Esophagus squamous epithelium (tissue), 4 donors: ENCODE measurements at regions not wholly inside any gene's neighbourhood (a gene's known extent, or its start where the extent isn't known, plus 50 kb on each side); places are given as distances from the start of the nearest gene placed in this dataset.

Source experiments
- POLR2A ChIP-seq, 4 donors: fragments of 450-650 bp; IDR thresholded peaks; one replicate each; pipeline ENCODE4 v1.6.1; 2017; ENCODE audit warnings: antibody characterized with exemption in 4 of 4, mild to moderate bottlenecking in 4 of 4, moderate library complexity in 3 of 4
- TF ChIP-seq, protein P1 (sequence below), 6 experiments: fragments of 450-650 bp in 4 of 6; fragments of 200-600 bp in 2 of 6; sonication (generic) in 2 of 6; IDR thresholded peaks; one replicate each; pipeline ENCODE4 v1.5.1; 2016 to 2019; ENCODE audit warnings: antibody characterized with exemption in 6 of 6, mild to moderate bottlenecking in 4 of 6, moderate library complexity in 4 of 6

DNA sequence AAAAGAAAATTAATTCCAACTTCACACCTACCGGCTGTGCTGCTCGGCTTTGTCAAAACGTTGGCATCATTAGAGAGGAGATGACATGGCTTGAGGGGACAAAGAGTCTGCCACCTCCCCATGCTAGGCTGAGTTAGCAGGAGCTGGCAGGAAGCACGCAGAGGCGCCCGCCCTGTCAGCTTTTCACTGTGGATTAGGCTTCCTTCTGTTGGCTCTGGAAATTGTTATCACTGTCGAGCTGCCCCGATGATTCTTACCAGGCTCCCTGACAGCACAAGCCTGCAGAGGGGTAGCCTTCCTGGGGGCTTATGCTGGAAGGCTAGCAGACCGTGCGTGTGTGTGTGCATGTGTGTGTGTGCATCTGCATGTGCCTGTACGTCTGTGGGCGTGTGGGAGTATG, 490.9 kb upstream of the TBX3 start:
- TF ChIP-seq, protein P1, sequence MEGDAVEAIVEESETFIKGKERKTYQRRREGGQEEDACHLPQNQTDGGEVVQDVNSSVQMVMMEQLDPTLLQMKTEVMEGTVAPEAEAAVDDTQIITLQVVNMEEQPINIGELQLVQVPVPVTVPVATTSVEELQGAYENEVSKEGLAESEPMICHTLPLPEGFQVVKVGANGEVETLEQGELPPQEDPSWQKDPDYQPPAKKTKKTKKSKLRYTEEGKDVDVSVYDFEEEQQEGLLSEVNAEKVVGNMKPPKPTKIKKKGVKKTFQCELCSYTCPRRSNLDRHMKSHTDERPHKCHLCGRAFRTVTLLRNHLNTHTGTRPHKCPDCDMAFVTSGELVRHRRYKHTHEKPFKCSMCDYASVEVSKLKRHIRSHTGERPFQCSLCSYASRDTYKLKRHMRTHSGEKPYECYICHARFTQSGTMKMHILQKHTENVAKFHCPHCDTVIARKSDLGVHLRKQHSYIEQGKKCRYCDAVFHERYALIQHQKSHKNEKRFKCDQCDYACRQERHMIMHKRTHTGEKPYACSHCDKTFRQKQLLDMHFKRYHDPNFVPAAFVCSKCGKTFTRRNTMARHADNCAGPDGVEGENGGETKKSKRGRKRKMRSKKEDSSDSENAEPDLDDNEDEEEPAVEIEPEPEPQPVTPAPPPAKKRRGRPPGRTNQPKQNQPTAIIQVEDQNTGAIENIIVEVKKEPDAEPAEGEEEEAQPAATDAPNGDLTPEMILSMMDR (IDR thresholded peaks at IDR 0.05): no peak
- no peak for TF ChIP-seq POLR2A (IDR thresholded peaks at IDR 0.05)
